GM20431 (cell line): ENCODE measurements at regions not wholly inside any gene's neighbourhood (a gene's known extent, or its start where the extent isn't known, plus 50 kb on each side); places are given as distances from the start of the nearest gene placed in this dataset.

Source experiments
- in situ Hi-C: fragments of 300-500 bp; cut with MseI, MboI; formaldehyde crosslinking; loops from one replicate; pipeline ENCODE4 v1.15.0; 2020; ENCODE audit warnings: low sequenced_read_pairs; ENCODE audit not compliant: unreplicated experiment

GRCh38 chr2:236403125-236403524, 138.9 kb upstream of the ASB18 start:
- in situ Hi-C loops: no loop called here

- in situ Hi-C loops: no loop called here
These were observed 139.6 kb upstream of the ASB18 start for GRCh38 chr2:236403811-236404210.

GRCh38 chr2:236404346-236404745, 140.1 kb upstream of the ASB18 start:
- in situ Hi-C loops: no loop called here

GRCh38 chr2:236405357-236405756, 141.2 kb upstream of the ASB18 start:
- in situ Hi-C loops: no loop called here

- in situ Hi-C loops: no loop called here
These were observed 143.9 kb upstream of the ASB18 start for GRCh38 chr2:236408090-236408489.

- in situ Hi-C loops: no loop called here
These were observed 144.6 kb upstream of the ASB18 start for GRCh38 chr2:236408786-236409185.

GRCh38 chr2:236415684-236416444, 151.7 kb upstream of the ASB18 start:
- in situ Hi-C loops: no loop called here

GRCh38 chr2:236417150-236417549, 152.5 kb upstream of the ACKR3 start:
- in situ Hi-C loops: no loop called here

- in situ Hi-C loops: no loop called here
These were observed 139.0 kb upstream of the ACKR3 start for GRCh38 chr2:236430584-236430983.

- in situ Hi-C loops: no loop called here
These were observed 135.0 kb upstream of the ACKR3 start for GRCh38 chr2:236434593-236434992.

- in situ Hi-C loops: no loop called here
These were observed 129.3 kb upstream of the ACKR3 start for GRCh38 chr2:236440110-236440881.

- in situ Hi-C loops: no loop called here
These were observed 125.4 kb upstream of the ACKR3 start for GRCh38 chr2:236444187-236444586.

- in situ Hi-C loops: no loop called here
These were observed 123.9 kb upstream of the ACKR3 start for GRCh38 chr2:236445678-236446077.

GRCh38 chr2:236446521-236446920, 123.1 kb upstream of the ACKR3 start:
- in situ Hi-C loops: no loop called here

- in situ Hi-C loops: no loop called here
These were observed 120.4 kb upstream of the ACKR3 start for GRCh38 chr2:236449167-236449761.

GRCh38 chr2:236452238-236452637, 117.4 kb upstream of the ACKR3 start:
- in situ Hi-C loops: no loop called here

GRCh38 chr2:236454076-236454475, 115.5 kb upstream of the ACKR3 start:
- in situ Hi-C loops: no loop called here

GRCh38 chr2:236459393-236459792, 110.2 kb upstream of the ACKR3 start:
- in situ Hi-C loops: no loop called here

GRCh38 chr2:236464140-236464539, 105.5 kb upstream of the ACKR3 start:
- in situ Hi-C loops: no loop called here

- in situ Hi-C loops: no loop called here
These were observed 96.7 kb upstream of the ACKR3 start for GRCh38 chr2:236472720-236473495.
